ENCODE measurements at regions not wholly inside any gene's neighbourhood (a gene's known extent, or its start where the extent isn't known, plus 50 kb on each side); places are given as distances from the start of the nearest gene placed in this dataset.

DNA sequence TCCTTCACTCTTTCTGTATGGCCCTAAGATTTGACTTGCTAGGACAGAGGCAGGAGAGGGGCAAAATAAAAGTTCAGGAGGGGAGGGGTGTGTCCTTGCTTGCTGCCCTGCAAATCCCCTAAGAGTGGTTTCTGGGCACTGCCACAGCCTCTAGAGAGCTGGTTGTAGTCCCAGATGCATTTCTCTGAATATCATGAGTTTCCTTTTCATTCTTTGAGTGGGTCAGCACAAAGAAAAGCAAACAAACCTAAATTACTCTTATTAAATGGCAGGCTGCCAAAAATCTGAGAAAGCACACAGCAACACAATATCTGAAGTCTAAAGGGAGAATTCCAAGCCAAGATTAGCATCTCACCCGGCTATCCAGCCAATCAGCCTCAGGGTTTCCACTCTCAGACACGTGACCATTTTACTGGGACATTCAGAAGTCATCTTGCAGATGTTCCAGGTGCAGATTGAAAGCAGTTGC, 919.3 kb downstream of the TUSC7 start:
- DNase-seq (ENCODE audit: extremely low read depth in 1 of 4, low spot score in 3 of 4) (no peak), FAIRE-seq (no peak), ATAC-seq (no peak)
- 0% methylated on average over 2 of the region's 2 CpGs for WGBS (ENCODE audit: insufficient coverage, low coverage, missing lambda C conversion rate)
- no peaks in the 10 kb centered on the region for H3K27me3 ChIP-seq (ENCODE audit: control insufficient read depth in 2 of 2, insufficient read depth in 2 of 2, low read length in 2 of 2)
- no peak overlapping the region for H3K27ac ChIP-seq (ENCODE audit: extremely low read depth, low read depth, low read length)
- no peak for TF ChIP-seq DACH1 (IDR thresholded peaks at IDR 0.05; ENCODE audit: partially characterized antibody)
- TF ChIP-seq NFIC (IDR thresholded peaks at IDR 0.05) = peak; percentile 38; the same call in 1 of the 2 replicates
- intact Hi-C loops (cut with micrococcal nuclease) = no loop called here
- H3K9ac ChIP-seq (ENCODE audit: insufficient read depth in 1 of 2, low read depth in 2 of 2, low read length in 2 of 2) = no peak overlapping the region
- H3K36me3 ChIP-seq (ENCODE audit: control insufficient read depth, insufficient read depth, low read length) = no peaks in the 10 kb centered on the region
- no peaks in the 10 kb centered on the region for H3K79me2 ChIP-seq (ENCODE audit: control insufficient read depth, insufficient read depth, low read length)
- H4K20me1 ChIP-seq (replicated peaks; ENCODE audit: control insufficient read depth, insufficient read depth, low read length) = no peaks in the 10 kb centered on the region
- H3K9me3 ChIP-seq (replicated peaks; ENCODE audit: control insufficient read depth, insufficient read depth, low read depth, low read length) = no peaks in the 10 kb centered on the region
- H3K4me3 ChIP-seq = no peak overlapping the region
- H3K4me2 ChIP-seq (ENCODE audit: insufficient read depth, low read length) = no peak overlapping the region
- no peaks in the 10 kb centered on the region for H3K4me1 ChIP-seq (replicated peaks in 1 of 2; ENCODE audit: control insufficient read depth in 2 of 2, insufficient read depth in 2 of 2, low read length in 2 of 2)
- CTCF ChIA-PET (ENCODE audit: low intra/inter-chr PET ratio) = no interaction called here
- no peak overlapping the region for H2AFZ ChIP-seq (ENCODE audit: low read depth, low read length)
- POLR2A ChIA-PET = no interaction called here
- in situ Hi-C loops (cut with MboI) = no loop called here
- no TSS peak for BruUV-seq (replicated peaks)
- H3K9me1 ChIP-seq (ENCODE audit: control insufficient read depth, insufficient read depth, low read length) = no peaks in the 10 kb centered on the region

DNA sequence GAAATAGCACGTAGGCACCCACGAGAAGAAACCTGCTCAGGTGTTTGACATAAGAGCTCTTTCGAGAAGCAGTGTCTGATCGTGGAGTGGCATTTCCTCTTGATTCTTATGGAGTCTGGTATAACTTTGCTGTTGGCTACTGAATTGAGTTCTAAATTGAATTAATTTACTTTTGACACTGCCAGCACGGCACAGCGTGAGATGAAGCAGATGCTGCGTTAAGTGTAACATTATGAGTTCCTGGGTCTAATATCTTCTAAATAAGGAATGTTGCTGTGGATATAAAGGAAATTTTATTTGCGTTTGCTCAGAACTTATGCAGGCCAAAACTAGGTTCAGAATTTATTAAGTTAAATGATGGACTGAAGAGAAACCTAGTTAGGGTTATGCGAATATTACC, 919.9 kb downstream of the TUSC7 start:
- Histone ChIP-seq H3K4me3 (no peak overlapping the region), H3K9me1 (ENCODE audit: control insufficient read depth, insufficient read depth, low read length) (no peaks in the 10 kb centered on the region), H2AFZ (ENCODE audit: low read depth, low read length) (no peak overlapping the region), H3K79me2 (ENCODE audit: control insufficient read depth, insufficient read depth, low read length) (no peaks in the 10 kb centered on the region), H3K9me3 (replicated peaks; ENCODE audit: control insufficient read depth, insufficient read depth, low read depth, low read length) (no peaks in the 10 kb centered on the region), H3K27ac (ENCODE audit: extremely low read depth, low read depth, low read length) (no peak overlapping the region), H3K9ac (ENCODE audit: insufficient read depth in 1 of 2, low read depth in 2 of 2, low read length in 2 of 2) (no peak overlapping the region), H3K27me3 (ENCODE audit: control insufficient read depth in 2 of 2, insufficient read depth in 2 of 2, low read length in 2 of 2) (no peaks in the 10 kb centered on the region), H4K20me1 (replicated peaks; ENCODE audit: control insufficient read depth, insufficient read depth, low read length) (no peaks in the 10 kb centered on the region), H3K4me1 (replicated peaks in 1 of 2; ENCODE audit: control insufficient read depth in 2 of 2, insufficient read depth in 2 of 2, low read length in 2 of 2) (no peaks in the 10 kb centered on the region), H3K4me2 (ENCODE audit: insufficient read depth, low read length) (no peak overlapping the region), H3K36me3 (ENCODE audit: control insufficient read depth, insufficient read depth, low read length) (no peaks in the 10 kb centered on the region)
- in situ Hi-C loops (cut with MboI) (no loop called here), intact Hi-C loops (cut with micrococcal nuclease) (no loop called here)
- no TSS peak for BruUV-seq (replicated peaks)
- ATAC-seq (no peak), FAIRE-seq (no peak), DNase-seq (ENCODE audit: extremely low read depth in 1 of 4, low spot score in 3 of 4) (no peak)
- POLR2A ChIA-PET = no interaction called here
- CTCF ChIA-PET (ENCODE audit: low intra/inter-chr PET ratio) = no interaction called here
- 4% methylated on average over 6 of the region's 9 CpGs for WGBS (ENCODE audit: insufficient coverage, low coverage, missing lambda C conversion rate)
- TF ChIP-seq, protein P1, sequence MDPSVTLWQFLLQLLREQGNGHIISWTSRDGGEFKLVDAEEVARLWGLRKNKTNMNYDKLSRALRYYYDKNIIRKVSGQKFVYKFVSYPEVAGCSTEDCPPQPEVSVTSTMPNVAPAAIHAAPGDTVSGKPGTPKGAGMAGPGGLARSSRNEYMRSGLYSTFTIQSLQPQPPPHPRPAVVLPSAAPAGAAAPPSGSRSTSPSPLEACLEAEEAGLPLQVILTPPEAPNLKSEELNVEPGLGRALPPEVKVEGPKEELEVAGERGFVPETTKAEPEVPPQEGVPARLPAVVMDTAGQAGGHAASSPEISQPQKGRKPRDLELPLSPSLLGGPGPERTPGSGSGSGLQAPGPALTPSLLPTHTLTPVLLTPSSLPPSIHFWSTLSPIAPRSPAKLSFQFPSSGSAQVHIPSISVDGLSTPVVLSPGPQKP (CRISPR knock-in tag; IDR thresholded peaks at IDR 0.05) = no peak
- TF ChIP-seq ARHGAP35 (IDR thresholded peaks at IDR 0.05; ENCODE audit: partially characterized antibody) (no peak), NCOA6 (IDR thresholded peaks at IDR 0.05) (no peak), PCBP1 (IDR thresholded peaks at IDR 0.05; ENCODE audit: low read depth, low read length, poor library complexity, severe bottlenecking) (no peak), TAF9B (IDR thresholded peaks at IDR 0.05; ENCODE audit: partially characterized antibody) (no peak), SMARCE1 (IDR thresholded peaks at IDR 0.05) (no peak), ZNF280A (IDR thresholded peaks at IDR 0.05; ENCODE audit: low read depth, partially characterized antibody) (no peak), ZNF184 (CRISPR knock-in tag; IDR thresholded peaks at IDR 0.05) (no peak), ELF2 (CRISPR knock-in tag; IDR thresholded peaks at IDR 0.05) (no peak), HDAC3 (IDR thresholded peaks at IDR 0.05; ENCODE audit: borderline replicate concordance, partially characterized antibody) (no peak), BRF1 (IDR thresholded peaks at IDR 0.05; ENCODE audit: borderline replicate concordance, extremely low read depth, insufficient read length) (no peak), ZNF384 (IDR thresholded peaks at IDR 0.05; ENCODE audit: low read depth, low read length) (no peak), CSDE1 (IDR thresholded peaks at IDR 0.05) (no peak)
- TF ChIP-seq, protein P2, sequence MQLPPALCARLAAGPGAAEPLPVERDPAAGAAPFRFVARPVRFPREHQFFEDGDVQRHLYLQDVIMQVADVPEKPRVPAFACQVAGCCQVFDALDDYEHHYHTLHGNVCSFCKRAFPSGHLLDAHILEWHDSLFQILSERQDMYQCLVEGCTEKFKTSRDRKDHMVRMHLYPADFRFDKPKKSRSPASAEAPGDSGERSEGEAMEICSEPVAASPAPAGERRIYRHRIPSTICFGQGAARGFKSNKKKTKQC (CRISPR knock-in tag; IDR thresholded peaks at IDR 0.05) = no peak

All from K562 (cell line).